NCI-H748 (cell line): ENCODE measurements at regions not wholly inside any gene's neighbourhood (a gene's known extent, or its start where the extent isn't known, plus 50 kb on each side); places are given as distances from the start of the nearest gene placed in this dataset.
"Not testable (repeated sequence)": the region's sequence is repeated elsewhere in the genome, so short reads cannot be mapped to it uniquely, and the experiment has no call there.

Experiments
- DNase-seq: peaks from one replicate; lab custom pipeline; 2025; ENCODE audit not compliant: unreplicated experiment; lab: John Stamatoyannopoulos, UW

DNA sequence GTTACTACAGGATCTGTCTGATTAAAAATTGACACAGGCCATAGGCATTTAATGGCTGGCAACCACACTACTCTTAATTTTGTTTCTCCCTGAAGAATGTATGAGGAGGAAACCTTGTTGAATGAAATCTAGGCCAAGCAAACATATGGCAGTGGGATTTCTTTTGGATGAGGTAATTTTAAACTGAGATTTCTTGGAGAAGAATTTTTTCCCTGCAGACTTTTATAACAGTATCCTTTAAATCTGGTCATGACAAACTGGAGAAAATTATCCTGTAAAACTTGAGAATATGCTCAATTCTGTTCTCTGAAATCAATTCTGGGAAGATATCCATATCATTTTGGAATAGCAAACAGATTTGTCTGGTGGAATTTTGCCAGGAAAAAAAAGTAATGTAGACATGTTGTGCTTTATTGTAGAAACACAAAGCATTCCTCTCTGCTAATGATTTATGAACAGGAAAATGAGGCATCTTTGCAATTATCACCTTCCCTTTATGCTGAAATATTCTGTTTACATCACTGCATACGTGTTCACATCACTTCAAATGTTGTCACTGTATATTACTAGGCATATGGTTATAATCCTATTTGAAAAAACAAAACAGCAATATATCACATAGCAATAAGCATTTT is 108.3 kb upstream of the ARSJ start:
- no peak for DNase-seq

DNA sequence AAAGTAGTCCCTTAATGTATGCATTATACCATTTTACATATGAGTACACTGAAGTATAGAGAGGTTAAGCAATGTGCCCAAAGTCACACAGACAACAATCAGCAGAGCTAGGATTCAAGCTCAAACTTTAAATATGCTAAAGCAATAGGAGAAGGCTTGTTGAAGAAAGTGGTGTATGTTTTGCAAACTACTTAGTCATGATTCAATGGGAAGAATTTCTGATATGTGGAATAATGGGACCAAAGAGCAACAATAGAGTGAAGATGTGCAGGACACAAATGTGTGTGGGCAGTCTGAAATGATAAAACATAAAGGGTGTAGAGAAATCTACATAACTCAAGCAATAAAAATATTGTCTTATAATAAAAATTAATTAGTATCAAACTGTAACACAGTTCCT is 109.0 kb upstream of the ARSJ start:
- no peak for DNase-seq

DNA sequence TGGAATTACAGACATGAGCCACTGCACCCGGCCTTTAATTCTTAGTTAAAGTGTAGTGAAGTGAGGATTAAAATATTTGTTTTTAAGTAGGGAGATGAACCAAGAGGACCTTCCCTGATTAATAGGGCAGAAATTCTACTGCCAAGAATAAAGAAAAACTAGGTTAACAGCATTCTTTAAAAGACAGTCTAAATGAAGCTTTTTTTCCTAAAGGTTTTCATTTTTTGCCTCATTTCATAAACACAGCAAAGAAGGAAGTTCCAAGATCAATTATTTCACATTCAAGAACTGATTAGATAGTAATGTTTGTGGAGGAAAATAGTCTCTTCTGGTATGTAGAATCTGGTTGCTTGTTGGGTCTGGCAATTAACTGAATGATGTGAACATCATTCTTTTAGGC is 112.1 kb upstream of the ARSJ start:
- no peak for DNase-seq

DNA sequence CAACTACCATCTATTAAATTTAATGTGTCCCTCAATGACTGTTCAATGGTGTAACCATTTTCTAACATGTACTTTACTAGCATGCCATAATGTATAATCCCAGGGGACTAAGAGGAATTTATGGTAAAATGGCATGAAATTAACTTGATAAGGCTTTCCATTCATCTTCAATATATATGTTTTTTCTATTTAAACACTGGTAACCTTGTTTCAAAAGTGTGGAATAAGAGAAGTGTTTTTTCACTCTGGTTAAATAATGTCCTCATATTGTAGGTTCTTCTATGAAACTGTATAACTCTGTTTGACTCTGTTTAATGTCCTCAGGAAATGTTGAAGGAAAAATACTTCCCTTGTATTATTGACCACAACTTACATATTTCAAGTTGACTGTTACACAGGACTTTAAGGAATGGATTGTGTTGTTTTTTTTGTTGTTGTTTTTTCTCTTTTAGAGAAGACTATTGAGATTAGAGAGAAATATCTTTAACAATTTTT is 113.8 kb upstream of the ARSJ start:
- no peak for DNase-seq

DNA sequence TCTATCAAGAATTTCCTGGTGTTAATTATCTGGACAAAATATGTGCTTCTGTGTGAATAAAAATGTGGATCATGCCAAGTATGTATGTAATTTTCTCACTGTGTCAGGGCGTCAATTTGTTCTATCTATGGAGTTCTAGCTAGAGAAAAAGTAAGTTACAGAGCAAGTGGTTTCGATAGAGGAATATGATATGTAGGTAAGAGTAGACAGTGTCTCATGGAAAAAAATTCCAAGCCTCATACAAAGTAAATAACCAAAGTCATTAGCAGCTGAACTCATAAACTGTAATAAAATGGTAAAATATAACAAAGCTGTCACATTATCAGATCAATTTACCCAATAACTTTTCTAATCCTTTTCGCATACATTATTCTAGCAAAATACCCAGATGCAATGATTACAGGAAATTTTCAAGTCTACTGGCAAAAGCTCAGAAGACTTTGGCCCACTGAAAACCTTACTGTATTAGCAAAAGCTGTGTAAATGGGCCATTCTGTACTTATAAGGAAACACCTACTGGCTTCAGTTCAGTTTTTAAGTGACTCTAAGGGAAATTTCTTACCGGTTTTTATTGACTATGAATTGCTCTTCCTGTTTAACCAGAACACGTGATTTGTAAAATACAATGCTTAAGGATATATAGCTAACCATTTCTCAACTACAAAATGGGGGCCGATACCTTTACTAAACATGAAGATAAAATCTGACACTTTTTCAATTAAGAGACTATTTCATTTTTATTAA is 121.0 kb upstream of the ARSJ start:
- no peak for DNase-seq

DNA sequence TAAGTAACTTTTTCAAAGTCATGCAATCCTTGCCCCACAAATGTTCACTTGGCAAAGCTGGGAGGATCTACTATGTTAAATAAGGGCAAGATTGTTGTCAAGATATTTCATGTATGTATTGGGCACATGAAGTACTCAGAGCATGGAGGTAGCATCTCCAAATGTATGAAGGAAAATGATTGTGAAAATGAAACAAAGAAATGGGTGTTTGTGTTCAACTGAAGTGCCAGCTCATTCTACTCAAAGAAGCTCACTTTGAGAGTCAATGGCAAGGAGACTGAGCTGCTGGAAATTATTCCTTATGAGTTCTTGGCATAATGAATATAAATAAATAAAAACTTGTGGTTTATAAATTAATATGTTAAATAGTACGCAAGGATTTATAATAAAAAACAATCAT is 124.5 kb upstream of the ARSJ start:
- no peak for DNase-seq

DNA sequence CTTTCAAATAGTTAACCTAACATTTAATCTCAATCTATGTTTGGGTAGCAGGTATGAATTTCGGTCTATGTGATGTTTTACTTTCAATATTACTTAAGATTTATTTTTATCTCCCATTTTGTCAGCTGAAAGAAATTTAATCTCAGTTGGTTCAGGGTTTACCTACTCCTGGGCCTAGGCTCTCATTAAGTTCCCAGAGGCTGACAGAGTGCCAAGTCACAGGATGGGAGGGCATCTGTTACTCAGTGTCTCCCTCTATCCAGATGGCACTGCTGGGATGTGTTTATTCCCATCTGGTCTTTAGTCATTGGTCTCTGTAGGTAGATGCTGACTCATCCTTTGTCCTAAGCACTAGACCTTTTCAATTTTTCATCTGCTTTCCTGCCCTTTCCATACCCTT is 129.4 kb upstream of the ARSJ start:
- peak; percentile 22 for DNase-seq

DNA sequence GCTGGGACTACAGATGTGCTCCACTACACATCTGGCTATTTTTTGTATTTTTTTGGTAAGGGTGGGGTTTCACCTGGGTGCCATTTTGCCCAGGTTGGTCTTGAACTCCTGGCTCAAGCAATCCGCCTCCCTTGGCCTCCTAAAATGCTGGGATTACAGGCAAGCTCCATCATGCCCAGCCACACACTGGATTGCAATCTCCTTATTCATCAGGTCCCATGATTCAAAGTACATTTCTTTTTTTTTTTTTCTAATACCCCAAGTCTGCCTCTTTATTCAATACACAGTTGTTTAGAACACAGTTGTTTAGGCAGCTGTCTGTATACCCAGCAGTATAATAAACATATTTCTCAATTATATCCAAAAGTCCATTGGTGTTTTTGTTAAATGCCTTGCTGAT is 130.3 kb upstream of the ARSJ start:
- DNase-seq = no peak

DNA sequence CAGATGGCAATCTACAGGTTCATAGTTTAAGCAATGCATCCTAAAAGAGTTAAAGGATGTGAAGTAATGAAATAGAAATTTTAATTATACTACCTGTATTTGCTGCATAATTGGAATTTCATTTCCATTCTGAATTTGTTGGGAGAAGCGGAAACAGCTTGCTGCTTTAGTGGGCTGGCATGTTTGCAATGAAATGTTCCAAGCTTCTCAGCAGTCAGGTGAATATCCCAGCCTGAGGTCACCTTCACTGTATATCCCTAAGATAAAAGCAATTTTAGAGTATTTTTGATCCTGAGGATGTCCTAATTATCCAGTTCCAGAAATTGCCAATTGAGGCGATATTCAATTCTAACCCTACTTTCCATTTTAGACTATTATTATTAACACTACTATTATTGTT is 136.1 kb upstream of the ARSJ start:
- DNase-seq = no peak

DNA sequence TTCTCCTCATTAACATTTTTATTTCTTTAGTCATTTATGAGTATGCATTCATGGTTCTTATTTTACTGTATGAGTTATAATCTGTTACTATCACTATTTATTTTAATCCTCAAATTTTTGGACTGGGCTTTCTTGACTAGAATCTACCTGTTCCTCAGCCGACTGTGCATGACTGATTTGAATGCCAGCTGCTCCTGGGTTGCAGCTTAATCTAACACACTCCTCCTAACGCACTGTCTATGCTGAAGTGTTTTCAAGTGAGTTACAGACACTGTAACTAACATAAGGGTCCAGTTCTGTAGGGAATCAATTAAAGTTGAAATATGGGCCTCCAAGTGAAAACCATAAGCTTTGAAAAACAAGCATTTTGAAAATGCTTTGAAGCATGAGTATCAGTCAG is 137.4 kb upstream of the ARSJ start:
- DNase-seq = no peak

DNA sequence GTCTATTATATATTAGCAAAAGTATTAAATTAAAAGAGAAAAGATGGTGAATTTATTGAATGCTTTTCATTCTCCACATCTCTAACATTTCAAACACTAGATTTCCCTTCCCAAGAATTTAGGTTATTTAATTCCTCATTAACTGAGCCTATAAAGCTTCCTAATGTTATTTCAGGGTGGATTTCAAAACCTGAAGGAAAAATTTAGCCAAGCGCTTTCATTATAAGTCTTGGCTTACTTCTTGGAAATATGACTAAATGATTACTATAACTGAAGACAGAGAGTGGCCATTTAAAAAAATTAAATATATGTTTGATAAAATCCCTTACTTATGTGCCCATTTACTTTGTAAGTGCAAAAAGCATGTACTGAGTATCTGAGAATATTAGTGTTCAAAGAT is 141.8 kb upstream of the ARSJ start:
- DNase-seq = no peak

DNA sequence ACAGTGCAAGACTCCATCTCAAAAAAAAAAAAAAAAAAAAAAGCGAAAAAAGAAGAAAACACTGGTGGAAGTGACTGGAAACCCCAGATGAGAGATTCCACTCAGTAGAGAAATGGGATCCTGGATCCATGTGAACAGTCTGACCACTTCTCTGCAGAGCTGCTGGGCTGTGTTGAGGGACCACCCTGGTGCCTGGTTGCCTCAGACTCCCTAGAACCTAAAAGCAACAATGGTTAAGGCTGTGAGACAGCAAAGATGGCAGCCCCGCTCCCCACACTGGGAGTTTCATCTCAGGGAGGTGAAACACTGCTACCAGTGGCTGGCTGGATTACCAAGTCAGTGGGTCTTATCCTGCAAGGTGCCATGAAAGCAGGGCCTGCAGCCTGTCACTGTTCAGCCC is 152.8 kb upstream of the ARSJ start:
- no peak for DNase-seq

DNA sequence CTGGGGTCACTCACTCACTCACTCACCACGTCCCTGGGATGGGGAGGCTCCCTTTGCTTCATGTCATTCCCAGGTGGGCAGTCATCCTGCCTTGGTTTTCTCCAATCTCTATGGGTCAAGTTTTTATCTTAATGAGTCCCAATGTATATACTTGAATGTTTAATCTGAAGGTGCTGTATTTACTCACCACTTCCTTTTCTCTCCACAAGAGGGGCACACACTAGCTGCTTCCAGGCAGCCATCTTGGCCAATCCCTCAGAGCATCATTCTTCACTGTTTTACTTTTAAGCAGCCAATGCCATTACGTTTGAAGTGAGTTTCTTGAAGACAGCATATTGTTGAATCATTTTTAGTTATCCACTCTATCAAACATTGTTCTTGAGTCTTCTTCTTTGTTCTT is 153.4 kb upstream of the ARSJ start:
- DNase-seq = peak; percentile 4

DNA sequence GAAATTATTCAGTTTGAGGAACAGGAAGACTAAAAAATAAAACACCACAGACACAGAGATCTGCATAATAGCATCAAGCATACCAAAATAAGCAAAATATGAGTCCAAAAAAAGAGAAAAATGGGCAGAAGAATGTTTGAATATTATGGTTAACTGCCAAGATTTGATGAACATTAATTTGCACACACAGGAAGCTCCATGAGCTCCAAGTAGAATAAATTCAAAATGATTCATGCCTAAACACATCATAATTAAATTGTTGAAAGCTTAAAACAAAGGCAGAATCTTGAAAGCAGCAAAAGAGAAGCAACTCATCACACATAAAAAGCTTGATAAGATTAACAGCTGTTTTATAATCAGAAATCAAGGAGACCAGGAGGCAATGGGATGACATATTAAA is 156.6 kb upstream of the ARSJ start:
- no peak for DNase-seq

DNA sequence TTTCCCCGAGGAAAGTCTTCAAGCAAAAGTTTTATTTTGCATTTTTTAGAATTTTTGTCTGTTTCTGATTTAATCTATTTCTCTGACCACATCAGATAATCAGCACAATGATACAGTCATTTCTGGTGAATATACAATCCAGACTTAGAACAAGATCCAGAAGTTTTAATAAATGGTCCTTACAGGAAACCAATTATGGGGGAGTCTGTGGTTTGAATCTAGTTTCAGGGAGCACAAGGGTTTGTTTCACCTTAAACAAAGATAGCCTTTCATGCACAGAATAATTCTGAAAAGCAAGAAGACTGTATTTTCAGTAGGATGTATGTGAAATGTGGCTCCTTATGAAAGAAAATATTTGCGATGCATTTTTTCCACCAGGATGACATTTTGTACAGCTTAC is 158.5 kb upstream of the ARSJ start:
- no peak for DNase-seq

DNA sequence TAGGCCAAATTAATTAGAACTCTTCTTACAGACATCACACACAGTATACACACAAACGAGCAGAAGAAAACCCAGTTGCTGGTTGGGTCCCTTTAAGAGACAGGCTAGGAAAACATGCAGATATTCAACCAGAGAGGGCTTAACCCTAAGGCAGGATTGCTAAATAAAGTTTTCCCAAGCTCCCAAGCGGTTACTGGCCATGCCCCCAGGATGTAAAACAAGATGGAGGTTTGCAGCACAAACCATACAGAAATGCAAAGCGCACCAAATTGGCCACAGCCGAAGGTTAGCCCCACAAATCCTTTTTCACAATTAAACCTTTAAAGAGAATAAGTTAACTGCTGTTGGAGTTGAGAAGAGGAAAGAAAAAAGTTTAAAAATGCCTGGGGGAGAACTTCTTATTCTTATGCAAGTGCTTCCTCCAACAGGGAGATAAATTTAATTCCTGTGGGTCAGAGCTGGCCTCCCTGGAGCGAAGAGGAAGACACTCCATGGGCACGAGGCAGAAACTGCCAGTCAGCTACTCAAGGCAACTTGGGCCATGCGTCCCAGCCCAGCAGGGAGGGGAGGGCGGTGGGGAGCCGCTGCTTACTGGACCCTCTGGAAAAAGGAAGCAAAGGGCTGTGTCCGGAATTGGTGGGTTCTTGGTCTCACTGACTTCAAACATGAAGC is 167.6 kb upstream of the ARSJ start:
- DNase-seq = no peak

DNA sequence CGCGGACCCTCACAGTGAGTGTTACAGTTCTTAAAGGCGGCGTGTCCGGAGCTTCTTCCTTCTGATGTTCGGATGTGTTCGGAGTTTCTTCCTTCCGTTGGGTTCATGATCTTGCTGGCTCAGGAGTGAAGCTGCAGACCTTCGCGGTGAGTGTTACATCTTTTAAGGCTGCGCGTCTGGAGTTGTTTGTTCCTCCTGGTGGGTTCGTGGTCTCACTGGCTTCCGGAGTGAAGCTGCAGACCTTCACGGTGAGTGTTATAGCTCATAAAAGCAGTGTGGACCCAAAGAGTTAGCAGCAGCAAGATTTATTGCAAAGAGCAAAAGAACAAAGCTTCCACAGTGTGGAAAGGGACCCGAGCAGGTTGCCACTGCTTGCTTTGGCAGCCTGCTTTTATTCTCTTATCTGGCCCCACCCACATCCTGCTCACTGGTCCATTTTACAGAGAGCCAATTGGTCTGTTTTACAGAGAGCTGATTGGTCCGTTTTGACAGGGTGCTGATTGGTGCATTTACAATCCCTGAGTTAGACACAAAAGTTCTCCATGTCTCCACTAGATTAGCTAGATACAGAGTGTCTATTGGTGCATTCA is 168.3 kb upstream of the ARSJ start:
- not testable (repeated sequence) for DNase-seq

DNA sequence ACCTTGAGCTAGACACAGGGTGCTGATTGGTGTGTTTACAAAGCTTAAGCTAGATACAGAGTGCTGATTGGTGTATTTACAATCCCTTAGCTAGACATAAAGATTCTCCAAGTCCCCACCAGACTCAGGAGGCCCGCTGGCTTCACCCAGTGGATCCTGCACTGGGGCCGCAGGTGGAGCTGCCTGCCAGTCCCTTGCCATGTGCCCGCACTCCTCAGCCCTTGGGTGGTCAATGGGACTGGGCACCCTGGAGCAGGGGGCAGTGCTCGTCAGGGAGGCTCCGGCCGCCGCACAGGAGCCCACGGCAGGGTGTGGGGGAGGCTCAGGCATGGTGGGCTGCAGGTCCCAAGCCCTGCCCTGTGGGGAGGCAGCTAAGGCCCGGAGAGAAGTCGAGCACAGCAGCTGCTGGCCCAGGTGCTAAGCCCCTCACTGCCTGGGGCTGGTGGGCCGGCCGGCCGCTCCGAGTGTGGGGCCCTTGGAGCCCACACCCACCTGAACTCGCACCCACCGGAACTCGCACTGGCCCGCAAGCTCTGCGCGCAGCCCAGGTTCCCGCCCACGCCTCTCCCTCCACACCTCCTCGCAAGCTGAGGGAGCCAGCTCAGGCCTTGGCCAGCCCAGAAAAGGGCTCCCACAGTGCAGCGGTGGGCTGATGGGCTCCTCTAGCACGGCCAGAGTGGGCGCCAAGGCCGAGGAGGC is 169.1 kb upstream of the ARSJ start:
- not testable (repeated sequence) for DNase-seq

DNA sequence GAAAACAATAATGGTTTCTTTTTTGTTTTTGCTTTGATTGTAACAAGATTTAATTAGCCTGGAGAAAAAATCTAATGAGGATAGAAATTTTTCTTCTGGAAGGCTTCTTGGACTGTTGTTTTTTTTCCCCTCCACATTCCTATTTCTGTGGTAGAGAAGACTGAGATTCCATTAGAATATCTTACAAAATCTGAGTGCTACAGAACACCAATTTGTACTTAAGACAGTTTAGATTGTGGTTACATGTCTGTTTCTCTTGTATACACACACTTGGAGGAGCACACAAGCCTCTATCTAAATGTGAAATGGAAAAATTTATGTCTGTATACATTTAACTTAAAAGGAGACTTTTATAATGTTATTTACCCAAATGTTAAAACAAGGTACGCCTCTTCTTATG is 176.9 kb upstream of the ARSJ start:
- DNase-seq = no peak

DNA sequence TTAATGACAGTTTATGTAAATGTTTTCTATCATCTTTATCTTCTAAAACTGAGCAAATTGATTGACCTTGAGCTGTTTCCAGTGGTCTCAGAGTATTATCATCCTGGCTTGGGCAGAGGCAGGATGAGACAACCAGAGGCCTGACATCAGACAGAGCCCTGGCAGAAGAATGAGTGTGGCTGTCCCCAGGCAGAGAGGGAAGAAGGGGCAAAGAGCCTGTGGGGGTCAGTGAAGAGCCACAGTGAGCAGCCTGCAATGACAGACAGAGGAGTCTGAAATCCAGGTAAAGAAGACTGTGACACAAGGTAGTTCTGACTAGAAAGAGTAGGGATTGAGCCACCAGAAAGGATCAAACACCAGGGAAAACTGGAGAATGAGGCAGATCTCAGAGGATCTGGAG is 182.4 kb upstream of the ARSJ start:
- DNase-seq = no peak

DNA sequence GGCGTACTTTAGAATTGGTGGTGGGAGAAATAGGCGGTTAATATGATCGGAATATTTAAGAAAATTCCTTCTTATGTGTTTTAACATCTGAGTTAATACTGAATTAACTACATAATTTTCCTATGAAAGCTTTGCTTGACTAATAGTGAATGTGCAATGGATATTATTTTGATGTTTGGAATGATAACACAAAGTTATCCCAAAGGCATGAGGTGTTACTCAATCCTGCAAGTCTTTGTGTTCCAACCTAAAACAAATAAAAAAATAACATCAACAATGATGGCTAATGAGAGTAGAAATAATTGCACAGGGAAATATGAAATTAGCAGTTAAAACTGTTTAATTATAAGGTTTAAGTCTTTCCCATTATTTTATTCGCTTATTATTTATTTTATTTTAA is 183.6 kb upstream of the ARSJ start:
- DNase-seq = no peak
